K562 (cell line): ENCODE measurements at regions not wholly inside any gene's neighbourhood (a gene's known extent, or its start where the extent isn't known, plus 50 kb on each side); places are given as distances from the start of the nearest gene placed in this dataset.

Experiments used
- DPF2 ChIP-seq: fragments of 450-650 bp; IDR thresholded peaks from 2 replicates; pipeline ENCODE4 v1.6.1; 2016
- ERF ChIP-seq: fragments of 450-650 bp; formaldehyde crosslinking; IDR thresholded peaks from 2 replicates; pipeline ENCODE4 v1.4.0; 2020; ENCODE audit warnings: mild to moderate bottlenecking, mixed read lengths
- JUNB ChIP-seq: fragments of 450-650 bp; formaldehyde crosslinking; conservative IDR thresholded peaks from 2 replicates; pipeline ENCODE4 v1.4.0; 2020; ENCODE audit warnings: mild to moderate bottlenecking
- KDM4B ChIP-seq, 2 experiments: fragments of 450-650 bp in 1 of 2; sonication (generic) in 1 of 2; IDR thresholded peaks; 2 replicates each; pipeline ENCODE4 v1.6.1; 2016 to 2017; ENCODE audit warnings: borderline replicate concordance in 2 of 2, antibody characterized with exemption in 1 of 2, low read depth in 1 of 2, mild to moderate bottlenecking in 1 of 2
- NONO ChIP-seq, 2 experiments: fragments of 200-400 bp in 1 of 2; fragments of 450-650 bp in 1 of 2; formaldehyde crosslinking in 1 of 2; IDR thresholded peaks; 2 replicates each; pipeline ENCODE4 v1.6.1; 2017; ENCODE audit warnings: low read depth in 2 of 2, mild to moderate bottlenecking in 2 of 2, moderate library complexity in 2 of 2, low read length in 1 of 2
- POLR2A ChIP-seq: fragments of 450-650 bp; conservative IDR thresholded peaks from 2 replicates; pipeline ENCODE4 v1.6.1; 2016
- SP1 ChIP-seq: sonication (generic); formaldehyde crosslinking; IDR thresholded peaks from 2 replicates; pipeline ENCODE4 v1.8.1; 2022; ENCODE audit warnings: mild to moderate bottlenecking, missing genetic modification reagents
- TAF1 ChIP-seq: IDR thresholded peaks from 2 replicates; pipeline ENCODE4 v1.6.1; 2011; ENCODE audit warnings: mild to moderate bottlenecking, low read length, moderate library complexity; ENCODE audit not compliant: insufficient read depth, control insufficient read depth, severe bottlenecking; ENCODE audit errors: extremely low read depth
- TF ChIP-seq, protein P1 (sequence below), 3 experiments: IDR thresholded peaks in 2 of 3; conservative IDR thresholded peaks in 1 of 3; 2 replicates each; pipeline ENCODE4 v1.5.1; 2011 to 2012; ENCODE audit warnings: low read length in 3 of 3, mild to moderate bottlenecking in 3 of 3, control low read depth in 2 of 3, improper control_type of control experiment in 1 of 3, inconsistent platforms in 1 of 3, low read depth in 1 of 3, mixed read lengths in 1 of 3, moderate library complexity in 1 of 3; ENCODE audit not compliant: insufficient read depth in 2 of 3

DNA sequence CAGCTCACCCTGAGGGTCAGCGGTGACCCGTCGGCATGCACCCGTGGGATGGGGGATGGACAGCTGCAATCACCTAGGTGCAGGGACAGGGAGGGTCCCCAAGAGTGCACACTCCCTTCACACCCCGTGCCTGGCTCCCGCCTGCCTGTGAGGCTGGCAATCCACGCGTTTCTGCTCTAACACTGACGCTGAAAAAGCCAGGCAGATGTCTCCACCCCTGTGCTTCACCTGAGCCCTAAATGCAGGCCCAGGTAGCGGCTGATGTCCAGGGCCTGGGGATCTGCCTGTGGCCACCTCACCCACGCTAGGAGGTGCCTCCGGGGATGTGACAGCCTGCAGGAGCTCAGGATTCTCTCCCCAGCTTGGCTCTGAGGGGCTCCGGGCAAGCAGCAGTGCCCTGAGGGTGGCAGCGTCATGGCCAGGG lies 212.0 kb upstream of the SALL3 start:
- TF ChIP-seq, protein P1, sequence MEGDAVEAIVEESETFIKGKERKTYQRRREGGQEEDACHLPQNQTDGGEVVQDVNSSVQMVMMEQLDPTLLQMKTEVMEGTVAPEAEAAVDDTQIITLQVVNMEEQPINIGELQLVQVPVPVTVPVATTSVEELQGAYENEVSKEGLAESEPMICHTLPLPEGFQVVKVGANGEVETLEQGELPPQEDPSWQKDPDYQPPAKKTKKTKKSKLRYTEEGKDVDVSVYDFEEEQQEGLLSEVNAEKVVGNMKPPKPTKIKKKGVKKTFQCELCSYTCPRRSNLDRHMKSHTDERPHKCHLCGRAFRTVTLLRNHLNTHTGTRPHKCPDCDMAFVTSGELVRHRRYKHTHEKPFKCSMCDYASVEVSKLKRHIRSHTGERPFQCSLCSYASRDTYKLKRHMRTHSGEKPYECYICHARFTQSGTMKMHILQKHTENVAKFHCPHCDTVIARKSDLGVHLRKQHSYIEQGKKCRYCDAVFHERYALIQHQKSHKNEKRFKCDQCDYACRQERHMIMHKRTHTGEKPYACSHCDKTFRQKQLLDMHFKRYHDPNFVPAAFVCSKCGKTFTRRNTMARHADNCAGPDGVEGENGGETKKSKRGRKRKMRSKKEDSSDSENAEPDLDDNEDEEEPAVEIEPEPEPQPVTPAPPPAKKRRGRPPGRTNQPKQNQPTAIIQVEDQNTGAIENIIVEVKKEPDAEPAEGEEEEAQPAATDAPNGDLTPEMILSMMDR (IDR thresholded peaks at IDR 0.05 in 2 of 3, conservative IDR thresholded peaks at IDR 0.05 in 1 of 3; ENCODE audit: insufficient read depth in 2 of 3, low read depth in 1 of 3, low read length in 3 of 3): no peak
- TF ChIP-seq ERF (CRISPR knock-in tag) (no peak), JUNB (CRISPR knock-in tag) (no peak), KDM4B (IDR thresholded peaks at IDR 0.05; ENCODE audit: borderline replicate concordance in 2 of 2, low read depth in 1 of 2) (no peak), SP1 (CRISPR knock-in tag) (no peak), POLR2A (no peak), DPF2 (no peak), TAF1 (no peak), NONO (IDR thresholded peaks at IDR 0.05; ENCODE audit: low read depth in 2 of 2, low read length in 1 of 2) (no peak)
